Stomach (tissue), 8 donors: ENCODE measurements at regions not wholly inside any gene's neighbourhood (a gene's known extent, or its start where the extent isn't known, plus 50 kb on each side); places are given as distances from the start of the nearest gene placed in this dataset.

ENCODE experiments used
- DNase-seq, 2 donors: peaks; one replicate each; pipeline versions ENCODE4 v3.0.0 to v3.0.0-alpha.2; 2013 to 2019
- H3K27ac ChIP-seq, 5 donors: fragments of 200-600 bp in 4 of 5; sonication (generic) in 4 of 5; one replicate each; pipeline ENCODE4 v1.5.1; 2013 to 2019; ENCODE audit warnings: mild to moderate bottlenecking in 1 of 5, moderate library complexity in 1 of 5
- H3K27me3 ChIP-seq, 3 donors: fragments of 200-600 bp; sonication (generic); one replicate each; pipeline ENCODE4 v1.5.1; 2017 to 2019; ENCODE audit warnings: mixed run types in 1 of 3
- H3K36me3 ChIP-seq, 4 donors: fragments of 200-600 bp; sonication (generic); 1 replicate in 3 of 4; 2 replicates in 1 of 4; pipeline ENCODE4 v1.5.1; 2016 to 2019
- H3K4me1 ChIP-seq, 4 donors: fragments of 200-600 bp; sonication (generic); one replicate each; pipeline ENCODE4 v1.5.1; 2016 to 2019
- H3K4me3 ChIP-seq, 4 donors: fragments of 200-600 bp; sonication (generic) in 3 of 4; one replicate each; pipeline ENCODE4 v1.5.1; 2016 to 2019; ENCODE audit warnings: mild to moderate bottlenecking in 1 of 4
- H3K9me3 ChIP-seq, 4 donors: fragments of 200-600 bp; sonication (generic); one replicate each; pipeline ENCODE4 v1.5.1; 2016 to 2019
- EP300 ChIP-seq: sonication (generic); formaldehyde crosslinking; IDR thresholded peaks from one replicate; pipeline ENCODE4 v1.6.1; 2017; ENCODE audit warnings: antibody characterized with exemption
- POLR2A ChIP-seq, 4 donors: fragments of 450-650 bp; IDR thresholded peaks; one replicate each; pipeline ENCODE4 v1.6.1; 2016; ENCODE audit warnings: antibody characterized with exemption in 4 of 4, control low read depth in 2 of 4, mild to moderate bottlenecking in 1 of 4, moderate library complexity in 1 of 4
- POLR2AphosphoS5 ChIP-seq, 3 donors: sonication (generic); formaldehyde crosslinking; IDR thresholded peaks; one replicate each; pipeline ENCODE4 v1.6.1; 2016; ENCODE audit warnings: antibody characterized with exemption in 3 of 3
- WGBS, 5 donors: extraction: QIAGEN DNeasy Blood & Tissue Kit in 3 of 5; methylation state at CpG; one replicate each; pipeline versions ENCODE4 v1.1.5 to v1.1.7; 2013 to 2018; 5-methylcytosine and 5-hydroxymethylcytosine counted together
- intact Hi-C: fragments of 100-400 bp; cut with DNase I; formaldehyde crosslinking; loops from one replicate; pipeline ENCODE4 v1.15.1; 2023; ENCODE audit warnings: low total_unique reads
- TF ChIP-seq, protein P1 (sequence below), 7 experiments: fragments of 450-650 bp in 4 of 7; fragments of 200-600 bp in 3 of 7; sonication (generic) in 3 of 7; IDR thresholded peaks; one replicate each; pipeline ENCODE4 v1.5.1; 2016 to 2019; ENCODE audit warnings: antibody characterized with exemption in 7 of 7, control low read depth in 2 of 7, mild to moderate bottlenecking in 1 of 7
- donor health status: healthy with polysubstance abuse.
- donor health status: Bipolar disorder and iron deficiency.
- donor health status: healthy.

DNA sequence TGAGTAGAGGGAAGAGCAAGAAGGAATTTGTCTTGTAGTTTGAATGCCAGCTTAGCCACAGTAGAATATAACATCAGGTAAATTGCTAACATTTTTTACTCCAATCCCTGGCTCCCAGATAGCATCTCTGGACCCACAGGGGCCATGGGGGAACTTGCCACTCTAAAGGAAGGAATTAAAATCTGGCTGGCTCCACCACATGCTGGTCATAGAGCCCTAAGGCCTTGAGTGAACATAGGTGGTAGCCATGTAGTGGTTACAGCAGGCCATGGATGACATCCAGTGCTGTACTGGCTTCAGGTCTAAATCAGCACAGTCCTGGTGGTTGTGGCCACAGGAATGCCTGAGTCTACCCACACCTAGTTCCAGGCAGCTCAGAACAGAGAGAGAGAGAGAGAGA is 109.9 kb upstream of the RGMB start:
- no peaks in the 10 kb centered on the region for H3K36me3 ChIP-seq
- no peak for TF ChIP-seq POLR2AphosphoS5 (IDR thresholded peaks at IDR 0.05)
- TF ChIP-seq EP300 = no peak
- TF ChIP-seq POLR2A (IDR thresholded peaks at IDR 0.05) = no peak
- TF ChIP-seq, protein P1, sequence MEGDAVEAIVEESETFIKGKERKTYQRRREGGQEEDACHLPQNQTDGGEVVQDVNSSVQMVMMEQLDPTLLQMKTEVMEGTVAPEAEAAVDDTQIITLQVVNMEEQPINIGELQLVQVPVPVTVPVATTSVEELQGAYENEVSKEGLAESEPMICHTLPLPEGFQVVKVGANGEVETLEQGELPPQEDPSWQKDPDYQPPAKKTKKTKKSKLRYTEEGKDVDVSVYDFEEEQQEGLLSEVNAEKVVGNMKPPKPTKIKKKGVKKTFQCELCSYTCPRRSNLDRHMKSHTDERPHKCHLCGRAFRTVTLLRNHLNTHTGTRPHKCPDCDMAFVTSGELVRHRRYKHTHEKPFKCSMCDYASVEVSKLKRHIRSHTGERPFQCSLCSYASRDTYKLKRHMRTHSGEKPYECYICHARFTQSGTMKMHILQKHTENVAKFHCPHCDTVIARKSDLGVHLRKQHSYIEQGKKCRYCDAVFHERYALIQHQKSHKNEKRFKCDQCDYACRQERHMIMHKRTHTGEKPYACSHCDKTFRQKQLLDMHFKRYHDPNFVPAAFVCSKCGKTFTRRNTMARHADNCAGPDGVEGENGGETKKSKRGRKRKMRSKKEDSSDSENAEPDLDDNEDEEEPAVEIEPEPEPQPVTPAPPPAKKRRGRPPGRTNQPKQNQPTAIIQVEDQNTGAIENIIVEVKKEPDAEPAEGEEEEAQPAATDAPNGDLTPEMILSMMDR (IDR thresholded peaks at IDR 0.05) = no peak
- H3K4me1 ChIP-seq = no peaks in the 10 kb centered on the region
- no peak for DNase-seq
- intact Hi-C loops = no loop called here
- peaks cover 0 to 16% (median 6%) of the 10 kb centered on the region in 4 donors for H3K9me3 ChIP-seq
- no peaks in the 10 kb centered on the region for H3K27me3 ChIP-seq
- no peak overlapping the region for H3K4me3 ChIP-seq
- H3K27ac ChIP-seq = no peak overlapping the region

DNA sequence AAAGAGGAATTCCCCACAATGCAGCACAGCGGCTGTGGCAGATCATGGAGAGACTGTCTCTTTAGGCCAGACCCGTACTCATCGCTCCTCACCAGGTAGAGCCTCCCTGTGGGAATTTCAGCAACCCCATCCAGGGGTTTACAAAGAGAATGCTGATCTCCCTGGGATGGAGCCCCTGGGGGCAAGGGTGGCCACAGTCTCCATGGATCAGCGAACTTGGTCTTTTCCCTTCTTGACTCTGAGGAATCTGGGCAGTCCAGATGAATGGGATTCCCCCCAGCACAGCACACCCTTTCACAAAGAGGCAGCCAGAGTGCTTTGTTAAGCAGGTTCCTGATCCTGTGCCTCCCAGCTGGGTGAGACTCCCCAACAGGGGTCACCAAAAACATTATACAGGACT is 108.7 kb upstream of the RGMB start:
- intact Hi-C loops = no loop called here
- Histone ChIP-seq H3K9me3 (peaks cover 0 to 16% (median 6%) of the 10 kb centered on the region in 4 donors), H3K4me3 (no peak overlapping the region), H3K27ac (no peak overlapping the region), H3K4me1 (no peaks in the 10 kb centered on the region), H3K27me3 (no peaks in the 10 kb centered on the region), H3K36me3 (no peaks in the 10 kb centered on the region)
- DNase-seq = no peak
- TF ChIP-seq POLR2AphosphoS5 (IDR thresholded peaks at IDR 0.05) (no peak), POLR2A (IDR thresholded peaks at IDR 0.05) (no peak), EP300 (no peak)
- TF ChIP-seq, protein P1 (IDR thresholded peaks at IDR 0.05) = no peak
- 92 to 100% (median 96%) methylated on average over 4 of the region's 4 CpGs for WGBS, 5 donors

DNA sequence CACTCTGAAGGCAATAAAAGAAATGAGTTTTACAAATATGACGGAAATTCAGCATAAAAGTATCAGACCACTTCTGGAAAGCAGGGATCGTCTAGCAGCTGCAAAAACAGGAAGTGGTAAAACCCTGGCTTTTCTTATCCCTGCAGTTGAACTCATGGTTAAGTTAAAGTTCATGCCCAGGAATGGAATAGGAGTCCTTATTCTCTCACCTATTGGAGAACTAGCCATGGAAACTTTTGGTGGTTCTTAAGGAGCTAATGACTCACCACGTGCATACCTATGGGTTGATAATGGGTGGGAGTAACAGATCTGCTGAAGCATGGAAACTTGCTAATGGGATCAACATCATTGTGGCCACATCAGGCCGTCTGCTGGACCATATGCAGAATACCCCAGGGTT is 93.5 kb upstream of the RGMB start:
- H3K27ac ChIP-seq = no peak overlapping the region
- 64 to 81% (median 72%) methylated on average over 4 of the region's 4 CpGs for WGBS, 5 donors
- no peaks in the 10 kb centered on the region for H3K27me3 ChIP-seq
- H3K4me3 ChIP-seq = no peak overlapping the region
- TF ChIP-seq, protein P1 (IDR thresholded peaks at IDR 0.05) = no peak
- TF ChIP-seq POLR2A (IDR thresholded peaks at IDR 0.05) = no peak
- TF ChIP-seq POLR2AphosphoS5 (IDR thresholded peaks at IDR 0.05) = no peak
- TF ChIP-seq EP300 = no peak
- peaks cover 0 to under 1% (median under 1%) of the 10 kb centered on the region in 4 donors for H3K9me3 ChIP-seq
- no peaks in the 10 kb centered on the region for H3K4me1 ChIP-seq
- no peaks in the 10 kb centered on the region for H3K36me3 ChIP-seq
- DNase-seq = no peak
- intact Hi-C loops = no loop called here

DNA sequence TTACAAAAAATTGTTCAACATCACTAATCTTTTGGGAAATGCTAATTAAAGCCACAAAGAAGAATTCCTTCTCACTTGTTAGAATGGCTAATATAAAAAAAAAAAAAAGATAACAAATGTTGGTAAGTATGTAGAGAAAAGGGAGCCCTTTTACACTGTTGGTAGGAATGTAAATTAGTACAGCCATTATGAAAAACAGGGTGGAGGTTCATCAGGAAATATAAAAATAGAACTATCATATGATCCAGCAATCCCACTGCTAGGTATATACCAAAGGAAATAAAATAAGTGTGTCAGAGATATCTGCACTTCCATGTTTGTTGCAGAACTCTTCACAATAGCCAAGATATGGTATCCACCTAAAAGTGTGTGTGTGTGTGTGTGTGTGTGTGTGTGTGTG is 83.5 kb upstream of the RGMB start:
- H3K27ac ChIP-seq = no peak overlapping the region
- peaks cover 0 to 33% (median 19%) of the 10 kb centered on the region in 4 donors for H3K9me3 ChIP-seq
- no peaks in the 10 kb centered on the region for H3K4me1 ChIP-seq
- TF ChIP-seq EP300 (no peak), POLR2AphosphoS5 (IDR thresholded peaks at IDR 0.05) (no peak), POLR2A (IDR thresholded peaks at IDR 0.05) (no peak)
- TF ChIP-seq, protein P1 (IDR thresholded peaks at IDR 0.05) = no peak
- no peaks in the 10 kb centered on the region for H3K36me3 ChIP-seq
- intact Hi-C loops = no loop called here
- no peak overlapping the region for H3K4me3 ChIP-seq
- no peaks in the 10 kb centered on the region for H3K27me3 ChIP-seq
- DNase-seq = no peak
